Heart left ventricle (tissue), 13 donors: ENCODE measurements at regions not wholly inside any gene's neighbourhood (a gene's known extent, or its start where the extent isn't known, plus 50 kb on each side); places are given as distances from the start of the nearest gene placed in this dataset.

ENCODE experiments used
- CTCF ChIP-seq, 12 donors: fragments of 200-600 bp; sonication (generic) in 4 of 12; IDR thresholded peaks; one replicate each; pipeline versions ENCODE4 v1.5.0 to v1.8.0; 2018 to 2022; ENCODE audit warnings: antibody characterized with exemption in 12 of 12, mild to moderate bottlenecking in 5 of 12
- POLR2A ChIP-seq, 2 donors: fragments of 450-650 bp; IDR thresholded peaks; one replicate each; pipeline ENCODE4 v1.6.1; 2017; ENCODE audit warnings: antibody characterized with exemption in 2 of 2, mild to moderate bottlenecking in 2 of 2, moderate library complexity in 2 of 2
- donor health status: ischemic (EF 13 %, LVEDD 7.1; RV severe dilation, severe dysfunction).
- donor health status: DM: no; HTN: yes; CAD: no.
- donor health status: DM: no; HTN: no; CAD: no.
- donor health status: ischemic (EF 25% LVEDD 6.9; RV normal size, moderate dysfunction).
- donor health status: ischemic (EF 25% LVEDD 5.7; RV mildly dilated, moderate dysfunction).
- donor health status: ischemic (EF 35%, LVEDD 5.7; RV mildly dilated, moderate dysfunction).
- donor health status: nonischemic (EF 11% LVEDD 7.7; RV severe dilation, severe dysfunction).
- donor health status: DM: yes; HTN: yes; CAD: no.
- donor health status: PGD.
- donor health status: ischemic (EF 29% LVEDD 5.4; RV normal size, mild dysfunction).
- donor health status: nonischemic (EF 23%, LVEDD 6.1; RV moderate dilation, normal function).

GRCh38 chr15:46703020-46703861, 1014.1 kb upstream of the SEMA6D start:
- TF ChIP-seq CTCF (IDR thresholded peaks at IDR 0.05): no peak
- TF ChIP-seq POLR2A (IDR thresholded peaks at IDR 0.05): no peak
